B cell (primary cell): ENCODE measurements at regions not wholly inside any gene's neighbourhood (a gene's known extent, or its start where the extent isn't known, plus 50 kb on each side); places are given as distances from the start of the nearest gene placed in this dataset.

Experiments used
- ATAC-seq: fragments of 200-7000 bp; cut with Tn5 transposase; one replicate; pipeline ENCODE4 v1.10.0; 2021; ENCODE audit warnings: low read depth, mild to moderate bottlenecking, moderate number of reproducible peaks, moderate library complexity
- CTCF ChIA-PET: fragments of 350-600 bp; sonication (Branson Sonifier 250); formaldehyde crosslinking; loops from one replicate; lab custom pipeline; 2021; ENCODE audit warnings: antibody characterized with exemption, inconsistent platforms; lab: Charles Lee
- POLR2A ChIA-PET: fragments of 350-600 bp; sonication (Branson Sonifier 250); formaldehyde crosslinking; loops from one replicate; lab custom pipeline; 2021; ENCODE audit warnings: antibody characterized with exemption; lab: Charles Lee
- DNase-seq: peaks from one replicate; pipeline ENCODE4 v3.0.0; 2013
- H2AFZ ChIP-seq: 2 replicates; pipeline ENCODE4 v1.6.1; 2012; ENCODE audit warnings: mild to moderate bottlenecking, low read depth, low read length; ENCODE audit not compliant: insufficient read depth, poor library complexity, severe bottlenecking
- H3K27ac ChIP-seq, 2 donors: 1 replicate in 1 of 2; 2 replicates in 1 of 2; pipeline ENCODE4 v1.5.1; 2012 to 2013; ENCODE audit warnings: low read length in 2 of 2, mild to moderate bottlenecking in 2 of 2, moderate library complexity in 1 of 2
- H3K27me3 ChIP-seq, 4 experiments: fragments of 200-600 bp in 1 of 4; sonication (generic) in 1 of 4; replicated peaks in 1 of 4; 1 replicate in 2 of 4; 2 replicates in 2 of 4; pipeline versions ENCODE4 v1.6.1 to v1.7.0; 2013 to 2016; ENCODE audit warnings: low read length in 3 of 4, mild to moderate bottlenecking in 2 of 4, mixed read lengths in 1 of 4, moderate library complexity in 1 of 4; ENCODE audit not compliant: insufficient read depth in 4 of 4, control insufficient read depth in 3 of 4; ENCODE audit errors: control extremely low read depth in 1 of 4
- H3K36me3 ChIP-seq, 2 experiments: replicated peaks in 1 of 2; 1 replicate in 1 of 2; 2 replicates in 1 of 2; pipeline versions ENCODE4 v1.6.1 to v1.7.1; 2013; ENCODE audit warnings: low read length in 1 of 2; ENCODE audit not compliant: insufficient read depth in 2 of 2, control insufficient read depth in 1 of 2; ENCODE audit errors: control extremely low read depth in 1 of 2, extremely low read depth in 1 of 2
- H3K4me1 ChIP-seq, 2 donors: fragments of 200-600 bp in 1 of 2; sonication (generic) in 1 of 2; 1 replicate in 1 of 2; 2 replicates in 1 of 2; pipeline versions ENCODE4 v1.5.1 to v1.6.1; 2013 to 2017; ENCODE audit warnings: low read length in 2 of 2; ENCODE audit not compliant: control insufficient read depth in 2 of 2, insufficient read depth in 2 of 2
- H3K4me2 ChIP-seq: replicated peaks from 2 replicates; pipeline ENCODE3; 2012; ENCODE audit warnings: mild to moderate bottlenecking, low read depth, low read length; ENCODE audit not compliant: poor library complexity, severe bottlenecking
- H3K4me3 ChIP-seq, 5 experiments: fragments of 200-600 bp in 1 of 5; sonication (generic) in 1 of 5; 1 replicate in 3 of 5; 2 replicates in 2 of 5; pipeline versions ENCODE4 v1.5.1 to v1.7.0; 2011 to 2016; ENCODE audit warnings: low read length in 4 of 5, mild to moderate bottlenecking in 4 of 5, low read depth in 2 of 5, control low read depth in 1 of 5, moderate library complexity in 1 of 5; ENCODE audit not compliant: insufficient read depth in 1 of 5; ENCODE audit errors: control extremely low read depth in 1 of 5, extremely low read depth in 1 of 5
- H3K79me2 ChIP-seq: fragments of 200-600 bp; sonication (generic); one replicate; pipeline ENCODE4 v1.6.0; 2016; ENCODE audit warnings: low read length; ENCODE audit not compliant: control insufficient read depth, insufficient read depth
- H3K9ac ChIP-seq: fragments of 200-600 bp; sonication (generic); 2 replicates; pipeline ENCODE4 v1.6.1; 2017; ENCODE audit warnings: mild to moderate bottlenecking, low read length, moderate library complexity
- H3K9me3 ChIP-seq, 3 donors: one replicate each; pipeline versions ENCODE4 v1.6.1 to v1.7.1; 2013; ENCODE audit warnings: low read length in 2 of 3; ENCODE audit not compliant: control insufficient read depth in 2 of 3, insufficient read depth in 1 of 3; ENCODE audit errors: control extremely low read depth in 1 of 3
- H4K20me1 ChIP-seq: 2 replicates; pipeline ENCODE4 v1.6.0; 2012; ENCODE audit warnings: mild to moderate bottlenecking, low read length; ENCODE audit not compliant: insufficient read depth, control insufficient read depth, poor library complexity, severe bottlenecking
- H3K27ac Mint-ChIP-seq: one replicate; pipeline ENCODE4 v1.8.0; 2021; ENCODE audit warnings: mixed read lengths
- H3K27me3 Mint-ChIP-seq: one replicate; pipeline ENCODE4 v1.8.0; 2021; ENCODE audit warnings: mixed read lengths
- H3K4me1 Mint-ChIP-seq: one replicate; pipeline ENCODE4 v1.8.0; 2021; ENCODE audit warnings: mixed read lengths
- H3K4me3 Mint-ChIP-seq: one replicate; pipeline ENCODE4 v1.8.0; 2021; ENCODE audit warnings: mixed read lengths
- H3K9me3 Mint-ChIP-seq: one replicate; pipeline ENCODE4 v1.8.0; 2022; ENCODE audit warnings: mixed read lengths; ENCODE audit not compliant: insufficient read depth
- CTCF ChIP-seq: fragments of 200-600 bp; IDR thresholded peaks from one replicate; pipeline ENCODE4 v1.8.0; 2022; ENCODE audit warnings: antibody characterized with exemption, mild to moderate bottlenecking
- EZH2 ChIP-seq: IDR thresholded peaks from 2 replicates; pipeline ENCODE4 v1.6.1; 2012; ENCODE audit warnings: borderline replicate concordance, low read depth, mild to moderate bottlenecking, moderate library complexity, low read length; ENCODE audit not compliant: insufficient read depth, poor library complexity, severe bottlenecking
- WGBS: methylation state at CpG from one replicate; pipeline ENCODE4 v1.1.5; 2013; ENCODE audit warnings: missing lambda C conversion rate; ENCODE audit not compliant: insufficient coverage; 5-methylcytosine and 5-hydroxymethylcytosine counted together
- intact Hi-C: fragments of 100-400 bp; cut with micrococcal nuclease; formaldehyde crosslinking; loops from one replicate; pipeline ENCODE4 v1.10.0; 2022

GRCh38 chr18:34942276-34942675, 98.9 kb upstream of the MAPRE2 start:
- Mint-ChIP-seq H3K9me3 (no peaks in the 10 kb centered on the region), H3K27ac (no peak overlapping the region), H3K27me3 (peaks cover 27% of the 10 kb centered on the region), H3K4me1 (no peaks in the 10 kb centered on the region), H3K4me3 (no peak overlapping the region)
- H3K9ac ChIP-seq: no peak overlapping the region
- ChIA-PET POLR2A (no interaction called here), CTCF (no interaction called here)
- DNase-seq (no peak), ATAC-seq (no peak)
- H2AFZ ChIP-seq: no peak overlapping the region
- intact Hi-C loops: no loop called here
- H3K79me2 ChIP-seq: no peaks in the 10 kb centered on the region
- H4K20me1 ChIP-seq: no peaks in the 10 kb centered on the region
- H3K9me3 ChIP-seq: no peaks in the 10 kb centered on the region
- no peak for TF ChIP-seq CTCF
- no peak for TF ChIP-seq EZH2
- H3K4me1 ChIP-seq: no peaks in the 10 kb centered on the region
- H3K27ac ChIP-seq: no peak overlapping the region
- no peaks in the 10 kb centered on the region for H3K36me3 ChIP-seq
- no peak overlapping the region for H3K4me3 ChIP-seq
- no peak overlapping the region for H3K4me2 ChIP-seq
- no peaks in the 10 kb centered on the region for H3K27me3 ChIP-seq
- WGBS: 93% methylated on average over 4 of the region's 4 CpGs

- Histone ChIP-seq H3K27me3 (no peaks in the 10 kb centered on the region), H2AFZ (no peak overlapping the region), H3K27ac (no peak overlapping the region), H3K9ac (no peak overlapping the region), H3K9me3 (no peaks in the 10 kb centered on the region), H3K4me2 (no peak overlapping the region), H4K20me1 (no peaks in the 10 kb centered on the region), H3K4me1 (no peaks in the 10 kb centered on the region), H3K79me2 (no peaks in the 10 kb centered on the region), H3K36me3 (no peaks in the 10 kb centered on the region), H3K4me3 (no peak overlapping the region)
- POLR2A ChIA-PET: no interaction called here
- Mint-ChIP-seq H3K27ac (no peak overlapping the region), H3K27me3 (peaks cover 23% of the 10 kb centered on the region), H3K4me1 (no peaks in the 10 kb centered on the region), H3K9me3 (no peaks in the 10 kb centered on the region), H3K4me3 (no peak overlapping the region)
- DNase-seq (no peak), ATAC-seq (no peak)
- intact Hi-C loops: no loop called here
- TF ChIP-seq EZH2 (no peak), CTCF (no peak)
- CTCF ChIA-PET: no interaction called here
- WGBS: 93% methylated on average over 4 of the region's 7 CpGs
These were observed 98.2 kb upstream of the MAPRE2 start for GRCh38 chr18:34942975-34943374.
